CD4-positive, alpha-beta T cell (primary cell): ENCODE measurements at regions not wholly inside any gene's neighbourhood (a gene's known extent, or its start where the extent isn't known, plus 50 kb on each side); places are given as distances from the start of the nearest gene placed in this dataset.
"Not testable (repeated sequence)": the region's sequence is repeated elsewhere in the genome, so short reads cannot be mapped to it uniquely, and the experiment has no call there.

Source experiments
- ATAC-seq: fragments of 200-7000 bp; cut with Tn5 transposase; one replicate; pipeline ENCODE4 v1.10.0; 2022; ENCODE audit warnings: mild to moderate bottlenecking; ENCODE audit not compliant: poor library complexity
- CTCF ChIA-PET: fragments of 350-600 bp; sonication (Branson Sonifier 250); formaldehyde crosslinking; loops from one replicate; lab custom pipeline; 2021; ENCODE audit warnings: antibody characterized with exemption, inconsistent platforms; lab: Charles Lee
- POLR2A ChIA-PET: fragments of 350-600 bp; sonication (Branson Sonifier 250); formaldehyde crosslinking; loops from one replicate; lab custom pipeline; 2021; ENCODE audit warnings: antibody characterized with exemption, inconsistent platforms; lab: Charles Lee
- DNase-seq, 14 experiments: peaks; one replicate each; pipeline ENCODE4 v3.0.0-alpha.2; 2013 to 2020; ENCODE audit warnings: mixed read lengths in 2 of 14
- H3K27ac ChIP-seq, 2 donors: one replicate each; pipeline versions ENCODE4 v1.5.1 to v1.7.0; 2013; ENCODE audit warnings: low read length in 2 of 2, low read depth in 1 of 2, mild to moderate bottlenecking in 1 of 2
- H3K27me3 ChIP-seq, 2 experiments: 1 replicate in 1 of 2; 2 replicates in 1 of 2; pipeline versions ENCODE4 v1.6.1 to v1.7.0; 2013; ENCODE audit warnings: low read length in 2 of 2, control low read depth in 1 of 2, mild to moderate bottlenecking in 1 of 2, moderate library complexity in 1 of 2; ENCODE audit not compliant: insufficient read depth in 2 of 2, control insufficient read depth in 1 of 2
- H3K36me3 ChIP-seq: one replicate; pipeline ENCODE4 v1.6.1; 2013; ENCODE audit warnings: low read length, control low read depth; ENCODE audit not compliant: insufficient read depth
- H3K4me1 ChIP-seq: one replicate; pipeline ENCODE4 v1.6.1; 2013; ENCODE audit warnings: low read length, control low read depth; ENCODE audit not compliant: insufficient read depth
- H3K4me3 ChIP-seq: one replicate; pipeline ENCODE4 v1.5.1; 2013; ENCODE audit warnings: mild to moderate bottlenecking, low read length, moderate library complexity
- H3K9me3 ChIP-seq, 2 experiments: 1 replicate in 1 of 2; 2 replicates in 1 of 2; pipeline versions ENCODE4 v1.6.1 to v1.7.0; 2013; ENCODE audit warnings: low read length in 2 of 2, mild to moderate bottlenecking in 2 of 2, control low read depth in 1 of 2, moderate library complexity in 1 of 2; ENCODE audit not compliant: control insufficient read depth in 1 of 2, insufficient read depth in 1 of 2
- H3K27ac Mint-ChIP-seq: one replicate; pipeline ENCODE4 v1.8.0; 2020; ENCODE audit warnings: mixed read lengths
- H3K27me3 Mint-ChIP-seq: one replicate; pipeline ENCODE4 v1.8.0; 2021; ENCODE audit warnings: mixed read lengths
- H3K36me3 Mint-ChIP-seq: one replicate; pipeline ENCODE4 v1.8.0; 2021; ENCODE audit warnings: low read depth, mixed read lengths
- H3K4me1 Mint-ChIP-seq: one replicate; pipeline ENCODE4 v1.8.0; 2021; ENCODE audit warnings: low read depth, mixed read lengths
- H3K4me3 Mint-ChIP-seq: one replicate; pipeline ENCODE4 v1.8.0; 2020; ENCODE audit warnings: mild to moderate bottlenecking, mixed read lengths
- H3K9me3 Mint-ChIP-seq: one replicate; pipeline ENCODE4 v1.8.0; 2020; ENCODE audit warnings: mixed read lengths
- CTCF ChIP-seq: fragments of 200-600 bp; IDR thresholded peaks from one replicate; pipeline ENCODE4 v1.8.0; 2022; ENCODE audit warnings: antibody characterized with exemption, mild to moderate bottlenecking
- intact Hi-C, 2 experiments: fragments of 100-400 bp; cut with DNase I in 1 of 2; cut with micrococcal nuclease in 1 of 2; formaldehyde crosslinking; loops; one replicate each; pipeline versions ENCODE4 v1.15.1 to v1.9.0; 2023 to 2025; cut with DNase I, micrococcal nuclease

- H3K4me3 Mint-ChIP-seq: no peak overlapping the region
- no peaks in the 10 kb centered on the region for H3K36me3 Mint-ChIP-seq
- H3K4me1 Mint-ChIP-seq: peaks cover 6% of the 10 kb centered on the region
- Histone ChIP-seq H3K4me3 (no peak overlapping the region), H3K4me1 (no peaks in the 10 kb centered on the region), H3K27ac (no peak overlapping the region), H3K27me3 (no peaks in the 10 kb centered on the region), H3K36me3 (no peaks in the 10 kb centered on the region), H3K9me3 (no peaks in the 10 kb centered on the region)
- no peaks in the 10 kb centered on the region for H3K9me3 Mint-ChIP-seq
- ATAC-seq: no peak
- TF ChIP-seq CTCF: no peak
- POLR2A ChIA-PET: no interaction called here
- intact Hi-C loops: no loop called here
- no peaks in the 10 kb centered on the region for H3K27me3 Mint-ChIP-seq
- H3K27ac Mint-ChIP-seq: no peak overlapping the region
- DNase-seq: no peak
- CTCF ChIA-PET: no interaction called here
These were observed 115.6 kb downstream of the FHIP1A start for GRCh38 chr4:151524610-151525009.

GRCh38 chr4:151526489-151526888 is 117.5 kb downstream of the FHIP1A start:
- CTCF ChIA-PET, H3K27me3 ChIP-seq, H3K9me3 Mint-ChIP-seq, POLR2A ChIA-PET, H3K9me3 ChIP-seq, H3K27me3 Mint-ChIP-seq, H3K4me3 ChIP-seq, H3K4me1 Mint-ChIP-seq, H3K4me1 ChIP-seq, H3K27ac ChIP-seq, H3K36me3 ChIP-seq, DNase-seq, ATAC-seq, intact Hi-C loops, H3K4me3 Mint-ChIP-seq, H3K27ac Mint-ChIP-seq, H3K36me3 Mint-ChIP-seq: not testable (repeated sequence)

- H3K4me3 Mint-ChIP-seq: no peak overlapping the region
- ATAC-seq (no peak), DNase-seq (no peak)
- Histone ChIP-seq H3K27ac (no peak overlapping the region), H3K4me1 (no peaks in the 10 kb centered on the region), H3K36me3 (no peaks in the 10 kb centered on the region), H3K9me3 (no peaks in the 10 kb centered on the region), H3K27me3 (peaks cover 0 to 3% of the 10 kb centered on the region in 2 experiments), H3K4me3 (no peak overlapping the region)
- H3K36me3 Mint-ChIP-seq: no peaks in the 10 kb centered on the region
- ChIA-PET CTCF (no interaction called here), POLR2A (no interaction called here)
- no peaks in the 10 kb centered on the region for H3K27me3 Mint-ChIP-seq
- intact Hi-C loops: no loop called here
- peaks cover 6% of the 10 kb centered on the region for H3K4me1 Mint-ChIP-seq
- no peak for TF ChIP-seq CTCF
- H3K9me3 Mint-ChIP-seq: no peaks in the 10 kb centered on the region
- no peak overlapping the region for H3K27ac Mint-ChIP-seq
These were observed 118.7 kb downstream of the FHIP1A start for GRCh38 chr4:151527699-151528098.

- H3K36me3 ChIP-seq: no peaks in the 10 kb centered on the region
- H3K4me3 ChIP-seq: no peak overlapping the region
- ChIA-PET CTCF (no interaction called here), POLR2A (no interaction called here)
- no peak for TF ChIP-seq CTCF
- H3K9me3 Mint-ChIP-seq: no peaks in the 10 kb centered on the region
- H3K4me3 Mint-ChIP-seq: no peak overlapping the region
- intact Hi-C loops: no loop called here
- DNase-seq (no peak), ATAC-seq (no peak)
- H3K27me3 ChIP-seq: peaks cover 0 to 3% of the 10 kb centered on the region in 2 experiments
- no peak overlapping the region for H3K27ac Mint-ChIP-seq
- peaks cover 6% of the 10 kb centered on the region for H3K4me1 Mint-ChIP-seq
- H3K36me3 Mint-ChIP-seq: no peaks in the 10 kb centered on the region
- H3K4me1 ChIP-seq: no peaks in the 10 kb centered on the region
- no peak overlapping the region for H3K27ac ChIP-seq
- no peaks in the 10 kb centered on the region for H3K27me3 Mint-ChIP-seq
- H3K9me3 ChIP-seq: no peaks in the 10 kb centered on the region
These were observed 120.2 kb downstream of the FHIP1A start for GRCh38 chr4:151529187-151529586.
